ENCODE measurements at regions not wholly inside any gene's neighbourhood (a gene's known extent, or its start where the extent isn't known, plus 50 kb on each side); places are given as distances from the start of the nearest gene placed in this dataset.

- ChIA-PET POLR2A (no interaction called here), CTCF (interaction anchor here (0.6 to 2.5 kb wide), 4 partner anchors 11 to 114 kb away, joined by 3 to 9 read pairs (median 4); no protein-coding TSS in a partner anchor)
- no peak overlapping the region for H3K4me3 ChIP-seq (ENCODE audit: low read depth, low read length)
- TF ChIP-seq ZNF677 (tag by site-specific recombination; IDR thresholded peaks at IDR 0.05): no peak
- TF ChIP-seq ZBTB10 (tag by site-specific recombination; IDR thresholded peaks at IDR 0.05): 0 out of 2 replicates have a peak, but pooled peaks have one; percentile 20
- no peak for TF ChIP-seq ELK4 (IDR thresholded peaks at IDR 0.05; ENCODE audit: borderline replicate concordance, low read depth, low read length)
- TF ChIP-seq YY1 (tag by site-specific recombination; IDR thresholded peaks at IDR 0.05): no peak
- no peak for TF ChIP-seq SCRT2 (tag by site-specific recombination; IDR thresholded peaks at IDR 0.05)
- no peak for TF ChIP-seq ZNF514 (tag by site-specific recombination; IDR thresholded peaks at IDR 0.05)
- TF ChIP-seq ZNF580 (tag by site-specific recombination; IDR thresholded peaks at IDR 0.05): no peak
- no peak for TF ChIP-seq ZEB2 (tag by site-specific recombination; IDR thresholded peaks at IDR 0.05)
- no peak for TF ChIP-seq ZNF19 (tag by site-specific recombination; IDR thresholded peaks at IDR 0.05; ENCODE audit: low read depth)
- TF ChIP-seq ZNF354C (tag by site-specific recombination; IDR thresholded peaks at IDR 0.05; ENCODE audit: borderline replicate concordance, low read depth): no peak
- TF ChIP-seq PATZ1 (tag by site-specific recombination; IDR thresholded peaks at IDR 0.05): 0 out of 2 replicates have a peak, but pooled peaks have one; percentile 23
- H3K9me3 ChIP-seq (ENCODE audit: control insufficient read depth, insufficient read depth, low read depth, low read length): no peaks in the 10 kb centered on the region
- peaks cover 22% of the 10 kb centered on the region for H3K4me1 ChIP-seq (ENCODE audit: control insufficient read depth, insufficient read depth, low read length)
- no peak overlapping the region for H3K27ac ChIP-seq (ENCODE audit: extremely low read depth, low read depth, low read length)
- no peaks in the 10 kb centered on the region for H3K36me3 ChIP-seq (ENCODE audit: control insufficient read depth in 2 of 2, insufficient read depth in 1 of 2, low read length in 2 of 2)
Measured at GRCh38 chr5:74016373-74016772, 390.4 kb downstream of the ARHGEF28 start.

- ChIA-PET POLR2A (no interaction called here), CTCF (interaction anchor here (0.6 to 2.5 kb wide), 6 partner anchors 20 to 355 kb away, joined by 3 to 9 read pairs (median 4); no protein-coding TSS in a partner anchor)
- Histone ChIP-seq H3K4me1 (ENCODE audit: control insufficient read depth, insufficient read depth, low read length) (peaks cover 22% of the 10 kb centered on the region), H3K36me3 (ENCODE audit: control insufficient read depth in 2 of 2, insufficient read depth in 1 of 2, low read length in 2 of 2) (no peaks in the 10 kb centered on the region), H3K4me3 (ENCODE audit: low read depth, low read length) (no peak overlapping the region), H3K27ac (ENCODE audit: extremely low read depth, low read depth, low read length) (no peak overlapping the region), H3K9me3 (ENCODE audit: control insufficient read depth, insufficient read depth, low read depth, low read length) (no peaks in the 10 kb centered on the region)
- TF ChIP-seq PRDM10 (tag by site-specific recombination; IDR thresholded peaks at IDR 0.05) (no peak), TSHZ1 (tag by site-specific recombination; IDR thresholded peaks at IDR 0.05; ENCODE audit: borderline replicate concordance) (no peak), ZNF580 (tag by site-specific recombination; IDR thresholded peaks at IDR 0.05) (no peak), ZNF266 (tag by site-specific recombination; IDR thresholded peaks at IDR 0.05; ENCODE audit: low read depth) (no peak), INSM2 (tag by site-specific recombination; IDR thresholded peaks at IDR 0.05) (no peak), AEBP2 (tag by site-specific recombination; IDR thresholded peaks at IDR 0.05; ENCODE audit: borderline replicate concordance) (no peak)
Measured at GRCh38 chr5:74015716-74016115, 389.7 kb downstream of the ARHGEF28 start.

Measured in HEK293 (cell line).